ENCODE measurements at regions not wholly inside any gene's neighbourhood (a gene's known extent, or its start where the extent isn't known, plus 50 kb on each side); places are given as distances from the start of the nearest gene placed in this dataset.
"Not testable (repeated sequence)": the region's sequence is repeated elsewhere in the genome, so short reads cannot be mapped to it uniquely, and the experiment has no call there.

DNA sequence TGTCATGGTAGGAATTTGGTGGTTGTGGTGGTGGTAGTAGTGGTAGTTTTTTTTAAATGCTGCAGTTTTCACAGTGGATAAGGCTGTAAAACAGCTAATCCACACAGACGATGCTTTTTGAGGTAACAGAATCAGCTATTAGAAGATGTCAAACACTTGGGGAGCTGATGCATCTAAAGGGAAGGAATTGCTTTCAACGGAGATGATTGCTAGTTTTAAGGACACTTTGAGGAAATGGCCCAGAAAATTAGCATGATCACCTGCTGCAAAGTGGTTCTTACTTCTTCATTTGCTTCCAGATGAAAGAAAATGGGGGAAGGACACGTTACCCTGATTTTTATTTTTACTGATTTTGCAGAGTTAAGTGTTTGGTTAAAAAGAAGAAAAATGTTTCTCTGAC lies 178.2 kb upstream of the ATP10B start:
- DNase-seq, result no peak

DNA sequence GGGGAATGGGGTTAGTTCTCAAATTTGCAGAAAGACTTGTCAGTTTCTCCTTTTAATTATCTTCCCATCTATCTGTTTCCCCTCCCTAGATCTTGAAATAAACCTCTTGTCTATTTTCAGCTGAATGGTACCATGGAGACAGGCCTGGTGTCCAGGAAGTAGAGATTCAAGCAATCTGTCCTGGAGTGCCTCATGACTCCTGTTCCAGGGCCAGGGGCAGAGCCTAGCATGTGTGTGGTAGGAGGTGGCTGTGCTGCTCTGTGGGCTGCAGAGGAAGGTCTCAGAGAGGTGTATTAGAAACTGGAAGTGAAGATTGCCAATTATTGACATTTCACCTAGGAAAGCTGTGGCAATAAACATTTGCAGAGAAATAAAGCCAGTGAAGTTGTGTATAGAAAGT lies 175.8 kb upstream of the ATP10B start:
- DNase-seq, result no peak

DNA sequence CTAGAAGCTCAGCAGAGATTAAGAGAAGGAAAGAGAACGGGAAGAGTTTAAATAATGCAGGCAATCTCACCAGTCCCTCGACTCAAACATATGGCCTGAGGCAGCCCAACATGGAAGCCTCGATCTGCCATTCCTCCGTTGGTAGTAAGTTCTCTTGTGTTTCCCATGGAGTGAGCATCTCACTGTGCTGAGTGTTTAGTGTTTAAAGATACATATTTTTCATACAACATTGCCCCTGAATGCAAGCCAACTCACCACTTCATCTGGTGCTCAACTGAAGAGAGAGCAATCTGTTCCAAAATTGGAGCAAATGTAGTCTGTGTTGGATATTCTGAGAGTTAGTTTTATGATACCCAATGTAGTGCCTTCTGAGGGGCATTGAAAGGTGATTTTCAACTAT lies 171.5 kb upstream of the ATP10B start:
- no peak for DNase-seq

DNA sequence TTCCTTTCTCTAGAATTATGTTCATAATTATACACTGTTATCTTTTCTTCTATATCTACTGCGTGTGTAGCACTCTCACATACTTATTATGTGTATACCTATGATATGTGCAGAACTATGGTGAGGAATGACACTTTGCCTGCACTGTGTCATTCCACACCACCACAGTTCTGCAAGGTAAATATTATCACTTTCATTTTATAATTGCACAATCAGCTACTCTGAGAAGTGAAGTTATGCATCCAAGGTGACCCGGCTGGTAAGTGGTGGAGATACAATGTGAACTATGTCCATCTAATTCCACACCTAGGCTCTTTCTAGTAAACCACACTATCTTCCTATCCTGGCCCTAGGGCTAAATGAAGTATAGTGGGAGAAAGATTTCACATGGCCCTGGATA lies 170.1 kb upstream of the ATP10B start:
- no peak for DNase-seq

DNA sequence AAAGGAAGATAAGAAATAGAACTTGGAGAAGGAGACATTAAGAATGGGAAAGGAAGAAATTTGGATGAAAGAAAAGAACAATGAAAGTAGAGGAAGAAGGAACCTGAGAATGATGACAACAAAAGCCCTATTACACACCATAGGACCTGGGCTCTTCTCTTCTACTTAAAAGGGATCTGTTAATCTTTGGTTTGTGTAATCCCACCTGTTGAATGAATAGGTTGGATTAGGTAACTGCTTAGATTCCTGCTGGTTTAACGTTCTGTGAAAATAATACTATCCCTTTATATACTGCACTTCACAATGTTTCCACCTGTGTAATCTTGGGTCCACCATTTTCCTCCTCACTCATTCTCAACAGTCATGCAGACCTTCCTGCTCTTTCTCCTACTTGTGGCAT lies 157.8 kb upstream of the ATP10B start:
- DNase-seq, result no peak

DNA sequence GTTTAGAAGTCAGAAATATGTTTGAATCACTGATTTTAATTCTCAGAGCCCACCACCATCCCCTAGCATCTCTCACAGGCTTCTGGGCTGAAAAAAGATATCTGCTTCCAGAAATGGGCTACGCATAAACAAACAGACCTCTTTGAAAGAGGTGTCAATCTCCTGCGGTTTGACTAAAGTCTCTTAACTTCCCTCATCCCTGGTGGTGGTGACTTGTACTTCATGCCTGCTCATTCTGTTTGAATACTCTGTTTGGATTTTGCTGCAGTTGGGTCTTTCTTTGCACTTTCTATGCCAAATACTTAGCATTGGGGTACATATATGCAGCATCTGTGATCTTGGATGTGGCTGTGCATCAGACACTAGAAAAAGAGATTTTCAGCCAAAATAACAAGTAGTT lies 157.2 kb upstream of the ATP10B start:
- DNase-seq, result no peak

DNA sequence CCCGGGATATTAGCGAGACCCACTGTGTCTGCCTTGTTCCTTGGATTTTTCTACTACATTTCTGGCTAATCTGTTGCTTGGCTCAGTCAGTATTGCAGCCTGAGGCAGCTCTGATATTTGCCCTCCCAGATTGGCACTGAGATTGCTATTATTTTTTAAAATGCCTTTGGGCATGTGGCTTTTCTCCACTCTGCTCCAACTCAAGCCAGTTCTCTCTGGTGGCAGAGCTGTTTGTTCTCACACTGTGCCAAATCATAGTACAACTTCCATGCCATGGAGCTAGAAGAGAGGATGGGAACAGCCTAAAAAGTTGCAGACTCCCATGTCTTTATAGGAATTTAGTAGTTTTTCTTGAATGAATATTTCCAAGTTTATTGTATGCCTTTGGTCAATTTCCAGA lies 155.9 kb upstream of the ATP10B start:
- DNase-seq, result no peak

DNA sequence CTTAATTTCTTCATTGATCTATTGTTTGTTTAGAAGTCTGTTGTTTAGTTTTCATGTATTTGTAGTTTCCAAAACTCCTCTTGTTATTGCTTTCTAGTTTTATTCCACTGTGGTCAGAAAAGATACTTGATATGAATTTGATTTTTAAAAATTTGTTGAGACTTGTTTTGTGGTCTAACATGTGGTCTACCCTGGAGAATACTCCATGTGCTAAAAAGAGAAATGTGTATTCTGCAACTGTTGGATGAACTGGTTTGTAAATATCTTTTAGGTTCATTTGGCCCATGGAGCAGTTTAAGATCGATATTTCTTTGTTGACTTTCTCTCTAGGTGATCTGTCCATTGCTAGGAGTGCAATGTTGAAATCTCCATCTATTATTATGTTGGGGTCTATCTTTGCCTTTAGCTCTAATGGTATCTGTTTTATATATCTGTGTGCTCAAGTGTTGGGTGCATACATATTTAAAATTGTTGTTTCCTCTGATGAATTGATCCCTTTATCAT lies 150.6 kb upstream of the ATP10B start:
- no peak for DNase-seq

DNA sequence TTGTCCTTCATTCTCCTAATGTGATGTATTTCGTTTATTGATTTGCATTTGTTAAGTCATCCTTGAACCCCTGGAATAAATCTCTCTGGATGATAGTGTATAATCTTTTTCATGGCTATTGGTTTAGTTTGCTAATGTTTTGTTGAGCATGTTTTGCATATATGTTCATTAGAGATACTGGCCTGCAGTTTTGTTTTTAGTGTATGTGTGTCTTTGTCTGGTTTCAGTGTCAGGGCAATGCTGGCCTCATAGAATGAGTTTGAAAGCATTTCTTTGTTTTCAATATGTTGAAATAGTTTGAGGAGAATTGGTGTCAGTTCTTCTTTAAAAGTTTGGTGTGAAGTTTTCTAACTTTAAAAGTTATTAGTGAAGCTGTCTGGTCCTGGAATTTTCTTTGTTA lies 149.6 kb upstream of the ATP10B start:
- no peak for DNase-seq

DNA sequence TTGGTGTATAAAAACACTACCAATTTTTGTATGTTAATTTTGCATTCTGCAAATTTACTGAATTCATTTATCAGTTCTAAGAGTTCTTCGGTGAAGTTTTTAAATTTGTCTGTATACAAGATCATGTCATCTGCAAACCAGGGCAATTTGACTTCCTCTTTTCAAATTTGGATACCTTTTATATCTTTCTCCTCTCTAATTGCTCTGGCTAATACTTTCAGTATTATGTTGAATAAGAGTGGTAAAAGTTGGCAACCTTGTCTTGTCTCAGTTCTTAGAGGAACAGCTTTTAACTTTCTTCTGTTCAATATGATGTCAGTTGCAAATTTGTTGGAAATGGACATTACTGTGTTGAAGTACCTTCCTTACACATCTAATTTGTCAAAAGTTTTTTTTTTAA lies 149.1 kb upstream of the ATP10B start:
- not testable (repeated sequence) for DNase-seq

DNA sequence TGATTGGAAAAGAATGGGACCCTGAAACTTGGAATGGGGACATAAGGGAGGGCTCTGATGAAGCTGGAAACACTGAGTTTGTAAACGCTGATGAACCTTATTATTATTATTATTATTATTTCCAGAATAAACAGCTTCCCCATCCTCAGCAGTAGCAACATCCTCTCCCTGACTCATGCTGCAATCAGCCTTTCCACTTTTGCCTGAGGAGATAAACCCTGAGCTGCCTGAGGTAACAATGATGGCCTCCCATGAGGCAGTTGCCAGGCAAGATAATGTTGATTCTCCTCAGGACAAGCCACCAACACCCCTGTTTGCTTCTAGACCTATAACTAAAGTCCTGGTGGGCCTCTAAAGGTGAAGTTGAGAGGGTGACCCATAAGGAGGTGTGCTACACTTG lies 139.2 kb upstream of the ATP10B start:
- no peak for DNase-seq

DNA sequence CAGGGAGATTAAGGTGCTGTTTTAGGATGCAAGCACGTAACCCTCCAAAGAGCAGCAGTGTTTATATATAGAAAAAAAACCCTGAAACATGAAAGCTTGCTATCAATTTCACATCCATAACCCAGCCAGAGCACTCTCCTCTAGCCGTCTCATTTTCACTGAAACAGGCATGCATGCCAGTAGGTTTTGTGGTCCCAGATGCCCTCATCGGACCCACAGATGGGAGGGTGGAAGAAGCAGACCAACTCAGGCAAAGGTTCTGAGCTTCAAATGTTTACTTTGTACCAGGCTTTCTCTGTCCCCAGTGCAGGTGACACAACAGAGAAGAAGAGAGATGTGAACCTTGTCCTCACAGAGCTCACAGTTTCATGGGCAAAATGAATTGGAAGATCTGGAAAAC lies 127.4 kb upstream of the ATP10B start:
- no peak for DNase-seq

DNA sequence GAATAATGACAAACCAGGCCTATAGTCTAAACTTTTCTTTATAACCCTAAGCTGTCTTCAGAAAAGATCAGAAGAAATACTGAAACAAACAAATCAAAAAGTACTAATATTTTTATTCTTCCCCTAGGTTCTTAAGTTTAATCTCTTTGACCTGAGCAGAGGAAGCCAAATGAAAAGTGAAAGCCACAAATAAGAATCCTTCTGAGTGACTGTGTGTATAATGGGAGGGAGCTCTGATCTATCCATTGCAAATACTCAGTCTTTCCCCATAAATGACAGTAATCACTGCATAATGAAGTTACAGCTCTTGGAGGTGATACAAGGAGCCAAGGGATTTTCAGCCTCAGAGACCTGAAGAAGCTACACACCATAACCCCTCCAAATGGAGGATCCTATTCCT lies 126.9 kb upstream of the ATP10B start:
- DNase-seq, result no peak

DNA sequence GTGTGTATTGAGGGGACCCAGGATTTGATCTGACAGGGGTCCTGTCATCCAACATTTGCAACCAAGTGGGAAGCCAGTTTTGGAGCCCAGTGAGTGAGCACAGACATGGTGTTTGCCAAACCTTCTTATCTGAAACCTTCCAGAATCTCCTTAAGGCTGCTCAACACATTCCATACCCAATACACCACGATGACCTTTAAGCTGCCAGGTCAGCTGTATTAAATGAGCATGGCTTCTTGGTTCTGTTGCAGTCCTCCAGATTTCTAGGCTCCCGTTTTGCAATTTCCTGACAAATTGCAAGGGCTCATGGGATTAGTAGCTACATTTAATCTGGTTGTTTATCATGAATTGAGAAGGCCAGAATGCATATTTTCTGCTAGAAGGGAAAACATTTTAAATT lies 124.2 kb upstream of the ATP10B start:
- DNase-seq, result no peak

DNA sequence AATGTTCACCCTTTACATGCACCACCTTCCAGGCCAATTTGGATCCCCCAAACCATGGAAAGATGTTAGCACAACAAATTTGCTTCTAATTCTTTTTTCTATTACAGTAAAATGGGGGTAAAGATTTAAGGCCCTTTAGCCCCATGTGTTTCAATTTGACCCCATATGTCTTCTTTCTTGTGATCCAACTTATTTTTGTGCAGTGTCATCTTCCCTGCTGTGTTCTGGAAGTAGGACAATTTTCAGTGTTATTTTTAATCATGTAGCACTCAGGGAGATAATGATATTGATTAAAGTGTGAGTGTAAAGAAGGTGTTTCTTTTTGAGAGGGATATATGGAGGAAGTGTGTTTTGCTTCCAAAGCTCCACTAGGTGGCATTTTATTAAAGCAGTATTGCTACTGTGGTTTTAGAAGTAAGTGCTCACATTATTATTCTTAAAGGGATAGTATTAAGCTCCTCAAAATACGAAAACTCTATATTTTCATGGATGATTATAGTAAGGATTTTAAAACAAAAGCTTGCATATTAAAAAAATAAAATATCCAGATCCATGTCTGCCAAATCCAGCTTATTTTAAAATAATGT lies 118.7 kb upstream of the ATP10B start:
- no peak for DNase-seq

DNA sequence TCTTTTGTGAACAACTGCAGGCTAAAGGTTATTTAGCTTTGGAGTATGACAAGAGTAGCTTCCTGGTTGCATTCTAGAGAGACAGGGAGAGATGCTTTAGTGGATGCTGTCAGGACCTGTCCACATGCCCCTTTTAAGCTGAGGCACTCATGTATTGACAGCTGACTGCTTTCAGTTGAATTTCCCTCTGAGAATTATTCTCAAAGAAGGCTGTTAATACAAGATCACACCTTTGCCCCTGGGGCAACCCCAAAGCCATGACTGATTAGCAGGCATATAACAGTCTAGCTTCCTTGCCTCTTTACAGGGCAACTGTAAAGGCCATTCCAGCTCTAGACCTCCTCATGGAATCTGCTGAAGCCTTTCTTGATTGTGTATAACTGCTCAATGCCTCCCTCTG lies 117.6 kb upstream of the ATP10B start:
- no peak for DNase-seq

DNA sequence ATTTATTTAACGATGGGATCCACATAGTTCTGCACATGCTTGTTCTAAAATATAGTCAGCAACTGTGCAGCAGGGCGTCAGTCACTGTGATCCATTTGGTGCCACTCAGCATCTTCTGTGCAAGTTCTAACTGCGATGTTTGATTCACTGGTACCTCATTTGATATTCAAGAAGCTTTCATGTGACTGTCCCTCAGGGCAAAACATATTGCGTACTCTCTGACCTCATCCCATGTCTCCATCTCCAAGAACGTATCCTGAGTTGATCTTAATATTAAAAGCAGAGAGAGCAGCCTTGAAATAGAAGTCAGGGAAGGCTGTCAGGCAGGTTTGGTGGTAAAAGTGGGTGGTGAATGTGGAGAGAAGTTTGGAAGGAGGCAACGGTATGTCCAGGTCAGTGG lies 116.5 kb upstream of the ATP10B start:
- no peak for DNase-seq

DNA sequence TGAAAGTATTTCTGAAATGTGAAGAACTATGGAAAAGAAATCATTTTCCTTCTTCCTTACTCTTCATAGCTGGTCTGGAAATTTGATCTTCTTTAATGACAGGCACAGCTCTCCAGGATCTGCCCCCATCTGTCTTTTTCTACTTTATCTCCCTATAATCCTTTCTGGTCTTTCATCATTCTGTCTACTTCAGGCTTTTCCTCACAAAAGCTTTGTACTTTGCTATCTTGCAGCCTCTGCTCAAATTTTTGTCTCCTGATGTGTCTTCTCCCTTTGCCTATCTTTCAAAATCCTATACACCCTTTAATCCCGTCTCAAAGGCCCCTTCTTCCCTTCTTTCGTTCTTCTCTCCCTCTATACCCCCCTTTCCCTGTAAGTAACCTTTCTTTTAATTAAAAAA lies 114.9 kb upstream of the ATP10B start:
- DNase-seq, result no peak

DNA sequence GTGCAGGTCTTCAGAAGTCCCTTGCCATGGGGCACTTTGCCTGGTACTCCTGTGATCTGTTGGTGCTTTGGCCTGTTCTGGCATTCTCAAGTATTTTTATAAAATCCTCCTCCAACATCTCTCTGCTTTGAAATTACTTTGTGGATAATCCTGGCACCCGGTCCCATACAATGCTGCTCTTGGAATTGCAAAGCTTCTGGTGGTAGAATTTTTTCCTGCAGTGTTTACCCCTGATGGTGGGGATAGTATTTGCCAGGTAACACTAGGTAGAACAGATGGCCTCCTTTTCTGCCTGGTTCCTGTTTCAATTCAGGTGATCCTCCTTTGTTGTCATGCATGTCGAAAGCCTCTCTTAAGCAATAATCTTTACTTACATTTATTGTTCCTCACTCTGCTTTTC lies 109.8 kb upstream of the ATP10B start:
- DNase-seq, result no peak

DNA sequence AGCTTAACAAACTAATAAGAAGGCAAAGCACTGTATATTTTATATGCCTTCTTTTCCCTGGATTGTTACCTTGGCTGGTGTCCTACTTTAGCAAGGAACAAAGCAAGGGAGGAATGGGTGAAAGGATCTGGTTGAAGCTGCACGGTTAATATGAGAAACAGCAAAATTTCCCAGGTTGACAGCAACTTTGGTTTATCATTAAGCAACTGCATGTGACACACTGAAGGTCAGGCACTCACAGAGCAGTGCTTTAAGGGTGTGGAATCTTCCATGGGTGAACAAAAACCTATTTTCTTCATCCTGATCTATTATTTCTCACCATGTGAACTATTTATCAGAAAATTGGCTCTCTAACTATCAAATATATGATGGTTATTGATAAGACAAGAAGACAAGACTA lies 109.0 kb upstream of the ATP10B start:
- no peak for DNase-seq

DNA sequence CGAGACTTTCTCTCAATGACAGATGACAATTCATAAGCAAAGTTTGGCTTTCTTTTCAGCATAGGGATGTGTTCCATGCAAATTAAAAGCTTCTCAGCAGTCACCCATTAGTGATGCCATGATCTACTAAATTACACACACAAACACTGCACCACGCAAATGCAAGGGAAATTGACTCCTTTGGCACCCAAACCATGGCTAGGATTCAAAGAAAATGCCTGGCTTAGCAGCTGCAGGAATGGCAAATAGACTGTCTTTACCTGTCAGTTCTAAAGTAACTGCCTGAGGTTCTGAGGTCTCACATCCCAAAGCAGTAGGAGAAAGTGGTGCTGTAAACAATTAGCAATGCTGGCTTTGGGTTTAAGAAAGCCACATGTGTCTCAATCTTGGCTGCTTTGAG lies 108.6 kb upstream of the ATP10B start:
- no peak for DNase-seq

DNA sequence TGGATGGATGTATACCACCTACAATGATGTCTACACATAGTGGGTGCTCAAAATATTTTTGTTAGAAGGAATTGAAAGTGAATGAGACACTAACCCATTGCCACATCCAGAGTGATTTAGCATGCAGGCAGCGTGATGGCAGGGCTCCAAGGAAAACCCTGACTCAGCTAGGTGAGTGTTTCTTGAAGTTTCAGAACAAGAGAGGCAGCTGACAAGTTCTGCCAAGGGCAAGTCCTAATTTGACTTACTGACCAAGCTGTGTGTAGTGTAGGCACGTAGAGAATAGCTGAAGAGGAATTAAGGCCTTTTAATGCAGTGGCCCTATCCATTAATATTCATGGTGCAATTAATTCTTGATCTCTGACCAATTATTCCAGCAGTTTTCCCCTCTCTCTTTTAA lies 107.8 kb upstream of the ATP10B start:
- no peak for DNase-seq

DNA sequence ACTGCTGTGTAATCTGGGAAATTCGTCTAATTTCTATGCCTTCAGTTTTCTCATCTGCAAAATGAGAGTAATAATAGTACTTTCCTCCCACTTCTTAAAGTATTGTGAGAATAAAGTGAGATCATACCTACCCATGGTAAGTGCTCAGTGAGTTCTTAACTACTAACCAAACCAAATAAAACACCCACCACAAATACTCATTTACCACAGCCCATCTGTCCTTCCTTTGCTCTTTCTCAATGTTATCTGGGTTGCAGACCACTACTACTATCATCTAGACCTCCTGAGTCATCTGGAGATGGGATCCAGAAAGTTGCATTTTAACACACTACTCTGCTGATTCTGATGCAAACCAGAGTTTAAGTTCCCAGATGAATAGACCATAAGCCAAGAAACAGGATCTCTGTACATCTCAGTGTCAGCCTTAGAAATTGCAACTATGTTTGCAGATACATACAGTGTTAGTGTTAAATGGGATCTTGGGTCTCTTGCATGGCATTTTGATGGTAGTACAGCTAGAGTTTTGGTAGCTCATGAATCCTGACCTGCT lies 105.4 kb upstream of the ATP10B start:
- no peak for DNase-seq

DNA sequence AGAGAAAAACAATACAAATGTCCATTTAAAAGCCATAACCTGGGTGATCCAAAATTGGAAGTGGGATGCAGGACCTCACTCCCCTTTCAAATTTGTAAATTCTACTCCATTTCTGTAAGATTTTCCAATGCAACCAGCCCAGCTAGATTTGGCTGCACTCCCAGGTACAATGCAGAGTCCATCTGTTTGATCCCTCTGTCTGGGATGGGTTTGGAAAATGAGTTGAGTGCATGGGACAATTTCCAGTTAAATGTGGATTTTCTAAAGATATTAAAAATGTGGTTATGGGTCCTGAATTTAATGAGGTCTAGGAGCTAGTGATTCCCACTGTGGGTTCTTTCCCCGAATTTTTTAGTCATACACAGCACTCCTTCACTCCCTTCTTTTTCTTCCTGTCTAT lies 104.0 kb upstream of the ATP10B start:
- no peak for DNase-seq

DNA sequence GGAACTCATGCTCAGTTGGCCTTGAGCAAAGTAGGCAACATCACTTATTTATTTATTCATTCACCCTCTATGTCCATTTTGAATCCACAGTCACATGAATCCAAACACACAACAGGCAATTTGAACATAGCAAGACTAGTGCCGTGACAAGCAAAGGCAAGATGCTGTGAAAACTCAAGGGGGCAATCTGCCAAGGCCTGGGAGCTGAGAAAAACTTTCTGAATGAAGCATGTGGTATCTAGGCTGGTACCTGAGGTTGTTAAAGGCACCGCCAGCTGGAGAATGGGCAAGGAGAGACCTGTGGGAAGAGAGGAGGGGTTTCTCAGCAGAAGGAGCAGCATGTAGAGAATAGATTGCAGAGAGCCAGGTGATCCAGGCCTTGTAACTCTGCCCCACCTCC lies 98.3 kb upstream of the ATP10B start:
- no peak for DNase-seq

Measured in fibroblast of skin of scalp (primary cell).